Uterus (tissue), 3 donors: ENCODE measurements at regions not wholly inside any gene's neighbourhood (a gene's known extent, or its start where the extent isn't known, plus 50 kb on each side); places are given as distances from the start of the nearest gene placed in this dataset.
"Not testable (repeated sequence)": the region's sequence is repeated elsewhere in the genome, so short reads cannot be mapped to it uniquely, and the experiment has no call there.

ENCODE experiments used
- DNase-seq, 2 donors: peaks; one replicate each; pipeline ENCODE4 v3.0.0-alpha.2; 2019 to 2020
- H3K27ac ChIP-seq, 2 donors: fragments of 200-600 bp; sonication (generic); 1 replicate in 1 of 2; 2 replicates in 1 of 2; pipeline ENCODE4 v1.5.1; 2016 to 2018
- H3K27me3 ChIP-seq, 2 donors: fragments of 200-600 bp; sonication (generic); one replicate each; pipeline ENCODE4 v1.5.1; 2018 to 2019; ENCODE audit warnings: control low read depth in 1 of 2
- H3K36me3 ChIP-seq, 2 donors: fragments of 200-600 bp; sonication (generic); one replicate each; pipeline ENCODE4 v1.5.1; 2019; ENCODE audit warnings: control low read depth in 1 of 2
- H3K4me1 ChIP-seq, 2 donors: fragments of 200-600 bp; sonication (generic); one replicate each; pipeline ENCODE4 v1.5.1; 2018 to 2019; ENCODE audit warnings: control low read depth in 1 of 2
- H3K4me3 ChIP-seq, 2 donors: fragments of 200-600 bp; sonication (generic); 1 replicate in 1 of 2; 2 replicates in 1 of 2; pipeline ENCODE4 v1.5.1; 2018 to 2019; ENCODE audit warnings: mild to moderate bottlenecking in 1 of 2
- H3K9me3 ChIP-seq, 2 donors: fragments of 200-600 bp; sonication (generic); one replicate each; pipeline ENCODE4 v1.5.1; 2019; ENCODE audit warnings: control low read depth in 1 of 2
- CTCF ChIP-seq, 4 experiments: fragments of 200-600 bp in 2 of 4; fragments of 450-650 bp in 2 of 4; sonication (generic) in 2 of 4; IDR thresholded peaks; one replicate each; pipeline ENCODE4 v1.5.1; 2016 to 2019; ENCODE audit warnings: antibody characterized with exemption in 4 of 4, mild to moderate bottlenecking in 2 of 4, moderate library complexity in 1 of 4
- POLR2A ChIP-seq, 2 donors: fragments of 450-650 bp; IDR thresholded peaks; one replicate each; pipeline ENCODE4 v1.6.1; 2016; ENCODE audit warnings: antibody characterized with exemption in 2 of 2, mild to moderate bottlenecking in 1 of 2, moderate library complexity in 1 of 2
- intact Hi-C: fragments of 100-400 bp; cut with DNase I; formaldehyde crosslinking; loops from one replicate; pipeline ENCODE4 v1.15.1; 2023; ENCODE audit warnings: low total_unique reads
- donor health status: DM: yes; HTN: yes; CAD: no.

- intact Hi-C loops, result no loop called here
- no peak overlapping the region for H3K27ac ChIP-seq
- DNase-seq, result no peak
- no peaks in the 10 kb centered on the region for H3K36me3 ChIP-seq
- no peak overlapping the region for H3K4me3 ChIP-seq
- no peaks in the 10 kb centered on the region for H3K27me3 ChIP-seq
- H3K4me1 ChIP-seq, result no peaks in the 10 kb centered on the region
- H3K9me3 ChIP-seq, result no peaks in the 10 kb centered on the region
- TF ChIP-seq CTCF (IDR thresholded peaks at IDR 0.05) (no peak), POLR2A (IDR thresholded peaks at IDR 0.05) (no peak)
Measured at GRCh38 chr13:94811753-94812152, 99.4 kb upstream of the SOX21 start.

GRCh38 chr13:94800423-94800822 lies 88.1 kb upstream of the SOX21 start:
- DNase-seq, result no peak
- no peak for TF ChIP-seq POLR2A (IDR thresholded peaks at IDR 0.05)
- no peak for TF ChIP-seq CTCF (IDR thresholded peaks at IDR 0.05)
- H3K4me1 ChIP-seq, result no peaks in the 10 kb centered on the region
- no peaks in the 10 kb centered on the region for H3K36me3 ChIP-seq
- H3K9me3 ChIP-seq, result no peaks in the 10 kb centered on the region
- no peak overlapping the region for H3K27ac ChIP-seq
- intact Hi-C loops, result no loop called here
- H3K27me3 ChIP-seq, result no peaks in the 10 kb centered on the region
- no peak overlapping the region for H3K4me3 ChIP-seq

- DNase-seq, result no peak
- no peaks in the 10 kb centered on the region for H3K4me1 ChIP-seq
- no peaks in the 10 kb centered on the region for H3K36me3 ChIP-seq
- H3K27ac ChIP-seq, result no peak overlapping the region
- TF ChIP-seq CTCF (IDR thresholded peaks at IDR 0.05) (no peak), POLR2A (IDR thresholded peaks at IDR 0.05) (no peak)
- intact Hi-C loops, result no loop called here
- no peaks in the 10 kb centered on the region for H3K27me3 ChIP-seq
- no peak overlapping the region for H3K4me3 ChIP-seq
- no peaks in the 10 kb centered on the region for H3K9me3 ChIP-seq
Measured at GRCh38 chr13:94799299-94799698, 87.0 kb upstream of the SOX21 start.

GRCh38 chr13:94798738-94799137 lies 86.4 kb upstream of the SOX21 start:
- TF ChIP-seq POLR2A (IDR thresholded peaks at IDR 0.05) (no peak), CTCF (IDR thresholded peaks at IDR 0.05) (no peak)
- intact Hi-C loops, result no loop called here
- Histone ChIP-seq H3K36me3 (no peaks in the 10 kb centered on the region), H3K4me1 (no peaks in the 10 kb centered on the region), H3K4me3 (no peak overlapping the region), H3K27ac (no peak overlapping the region), H3K27me3 (no peaks in the 10 kb centered on the region), H3K9me3 (no peaks in the 10 kb centered on the region)
- no peak for DNase-seq

- Histone ChIP-seq H3K4me3 (no peak overlapping the region), H3K36me3 (no peaks in the 10 kb centered on the region), H3K4me1 (no peaks in the 10 kb centered on the region), H3K27ac (no peak overlapping the region), H3K27me3 (no peaks in the 10 kb centered on the region), H3K9me3 (no peaks in the 10 kb centered on the region)
- intact Hi-C loops, result no loop called here
- TF ChIP-seq CTCF (IDR thresholded peaks at IDR 0.05) (no peak), POLR2A (IDR thresholded peaks at IDR 0.05) (no peak)
- DNase-seq, result no peak
Measured at GRCh38 chr13:94795292-94795691, 82.9 kb upstream of the SOX21 start.

- H3K4me3 ChIP-seq, intact Hi-C loops, H3K27me3 ChIP-seq, DNase-seq, H3K4me1 ChIP-seq, H3K9me3 ChIP-seq, H3K36me3 ChIP-seq, H3K27ac ChIP-seq: not testable (repeated sequence)
Measured at GRCh38 chr13:94786246-94786645, 73.9 kb upstream of the SOX21 start.
